DND-41 (cell line): ENCODE measurements at regions not wholly inside any gene's neighbourhood (a gene's known extent, or its start where the extent isn't known, plus 50 kb on each side); places are given as distances from the start of the nearest gene placed in this dataset.

ENCODE experiments used
- ATAC-seq: fragments of 200-7000 bp; cut with Tn5 transposase; 3 replicates; pipeline ENCODE4 v1.9.1; 2021; ENCODE audit warnings: low read depth; ENCODE audit not compliant: insufficient read depth
- DNase-seq: peaks from one replicate; pipeline ENCODE4 v3.0.0-alpha.2; 2020
- H2AFZ ChIP-seq: 2 replicates; pipeline ENCODE4 v1.6.0; 2012; ENCODE audit warnings: low read depth, low read length
- H3K27ac ChIP-seq: 2 replicates; pipeline ENCODE4 v1.5.1; 2012; ENCODE audit warnings: low read length, inconsistent platforms
- H3K27me3 ChIP-seq: fragments of 200-600 bp; sonication (generic); 2 replicates; pipeline ENCODE4 v1.6.0; 2012; ENCODE audit warnings: low read length, mild to moderate bottlenecking, inconsistent platforms; ENCODE audit not compliant: insufficient read depth, poor library complexity
- H3K36me3 ChIP-seq: 2 replicates; pipeline ENCODE4 v1.5.1; 2012; ENCODE audit warnings: low read length, inconsistent platforms; ENCODE audit not compliant: insufficient read depth
- H3K4me1 ChIP-seq: 2 replicates; pipeline ENCODE4 v1.5.1; 2012; ENCODE audit warnings: mild to moderate bottlenecking, low read length; ENCODE audit not compliant: insufficient read depth
- H3K4me2 ChIP-seq: 2 replicates; pipeline ENCODE4 v1.6.0; 2012; ENCODE audit warnings: mild to moderate bottlenecking, moderate library complexity, low read length, inconsistent platforms; ENCODE audit not compliant: insufficient read depth
- H3K4me3 ChIP-seq, 2 experiments: fragments of 200-600 bp in 1 of 2; shearing (Covaris generic) in 1 of 2; 2 replicates each; pipeline ENCODE4 v1.5.1; 2012 to 2016; ENCODE audit warnings: inconsistent platforms in 2 of 2, low read length in 2 of 2, mild to moderate bottlenecking in 2 of 2, low read depth in 1 of 2, moderate library complexity in 1 of 2
- H3K79me2 ChIP-seq: 2 replicates; pipeline ENCODE4 v1.6.0; 2012; ENCODE audit warnings: low read length, inconsistent platforms; ENCODE audit not compliant: insufficient read depth
- H3K9ac ChIP-seq: 2 replicates; pipeline ENCODE4 v1.6.0; 2012; ENCODE audit warnings: low read depth, mild to moderate bottlenecking, inconsistent platforms, low read length, moderate library complexity
- H3K9me3 ChIP-seq: 2 replicates; pipeline ENCODE4 v1.5.1; 2012; ENCODE audit warnings: low read length, moderate library complexity, mild to moderate bottlenecking, inconsistent platforms; ENCODE audit not compliant: insufficient read depth, severe bottlenecking
- H4K20me1 ChIP-seq: 2 replicates; pipeline ENCODE4 v1.6.0; 2012; ENCODE audit warnings: low read length; ENCODE audit not compliant: insufficient read depth
- EZH2 ChIP-seq: IDR thresholded peaks from 3 replicates; pipeline ENCODE4 v1.6.1; 2012; ENCODE audit warnings: borderline replicate concordance, low read depth, mild to moderate bottlenecking, moderate library complexity, low read length, inconsistent platforms; ENCODE audit not compliant: severe bottlenecking
- TF ChIP-seq, protein P1 (sequence below): IDR thresholded peaks from 2 replicates; pipeline ENCODE4 v1.5.1; 2012; ENCODE audit warnings: borderline replicate concordance, low read length, moderate library complexity, mild to moderate bottlenecking; ENCODE audit not compliant: poor library complexity, severe bottlenecking; ENCODE audit errors: extremely low read depth

DNA sequence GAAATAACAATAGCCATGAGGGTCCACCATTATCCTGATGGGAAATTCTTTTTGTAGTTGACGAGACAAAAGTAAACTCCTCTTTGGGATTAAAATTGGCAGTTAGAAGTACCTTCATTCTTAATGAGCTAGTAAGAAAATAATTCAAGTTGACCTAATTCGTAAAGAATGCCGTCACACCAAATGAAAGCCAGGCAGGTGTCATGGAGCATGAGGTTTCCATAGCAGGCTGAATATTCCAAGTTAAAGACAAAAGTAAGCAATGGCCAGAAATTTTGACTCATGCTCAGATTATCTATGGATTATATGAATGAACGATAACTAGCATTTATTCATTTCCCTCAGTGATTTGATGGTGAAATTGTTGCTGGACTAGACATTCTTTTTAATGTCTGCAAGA lies 192.2 kb upstream of the FAT1 start:
- Histone ChIP-seq H3K27me3 (no peaks in the 10 kb centered on the region), H3K36me3 (no peaks in the 10 kb centered on the region), H3K4me1 (no peaks in the 10 kb centered on the region), H3K79me2 (no peaks in the 10 kb centered on the region), H3K27ac (no peak overlapping the region), H2AFZ (no peak overlapping the region), H3K4me2 (no peak overlapping the region), H4K20me1 (no peaks in the 10 kb centered on the region), H3K9ac (no peak overlapping the region), H3K4me3 (no peak overlapping the region), H3K9me3 (no peaks in the 10 kb centered on the region)
- DNase-seq (no peak), ATAC-seq (no peak)
- TF ChIP-seq, protein P1, sequence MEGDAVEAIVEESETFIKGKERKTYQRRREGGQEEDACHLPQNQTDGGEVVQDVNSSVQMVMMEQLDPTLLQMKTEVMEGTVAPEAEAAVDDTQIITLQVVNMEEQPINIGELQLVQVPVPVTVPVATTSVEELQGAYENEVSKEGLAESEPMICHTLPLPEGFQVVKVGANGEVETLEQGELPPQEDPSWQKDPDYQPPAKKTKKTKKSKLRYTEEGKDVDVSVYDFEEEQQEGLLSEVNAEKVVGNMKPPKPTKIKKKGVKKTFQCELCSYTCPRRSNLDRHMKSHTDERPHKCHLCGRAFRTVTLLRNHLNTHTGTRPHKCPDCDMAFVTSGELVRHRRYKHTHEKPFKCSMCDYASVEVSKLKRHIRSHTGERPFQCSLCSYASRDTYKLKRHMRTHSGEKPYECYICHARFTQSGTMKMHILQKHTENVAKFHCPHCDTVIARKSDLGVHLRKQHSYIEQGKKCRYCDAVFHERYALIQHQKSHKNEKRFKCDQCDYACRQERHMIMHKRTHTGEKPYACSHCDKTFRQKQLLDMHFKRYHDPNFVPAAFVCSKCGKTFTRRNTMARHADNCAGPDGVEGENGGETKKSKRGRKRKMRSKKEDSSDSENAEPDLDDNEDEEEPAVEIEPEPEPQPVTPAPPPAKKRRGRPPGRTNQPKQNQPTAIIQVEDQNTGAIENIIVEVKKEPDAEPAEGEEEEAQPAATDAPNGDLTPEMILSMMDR = no peak
- TF ChIP-seq EZH2 = no peak

DNA sequence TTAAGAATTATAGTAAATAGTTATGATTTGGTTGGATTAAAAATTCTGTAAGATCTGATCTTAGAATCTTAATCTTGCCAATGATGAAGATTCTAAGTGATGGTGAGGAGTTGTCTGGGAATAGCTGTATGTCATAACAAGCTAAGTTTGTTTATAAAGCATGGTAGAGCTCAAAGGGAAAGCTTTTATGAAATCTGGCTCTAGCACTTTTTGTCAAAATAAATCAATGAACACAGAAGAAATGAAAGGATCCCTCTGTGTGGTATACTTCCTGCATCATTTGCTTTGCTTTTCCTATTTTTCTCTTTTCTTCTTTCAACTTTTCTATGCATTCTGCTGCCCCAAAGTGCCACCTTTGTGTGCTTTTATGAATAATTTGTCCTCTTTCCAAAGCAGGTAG lies 193.5 kb upstream of the FAT1 start:
- DNase-seq (no peak), ATAC-seq (no peak)
- Histone ChIP-seq H2AFZ (no peak overlapping the region), H3K79me2 (no peaks in the 10 kb centered on the region), H3K9me3 (no peaks in the 10 kb centered on the region), H3K4me3 (no peak overlapping the region), H4K20me1 (no peaks in the 10 kb centered on the region), H3K4me1 (no peaks in the 10 kb centered on the region), H3K27me3 (no peaks in the 10 kb centered on the region), H3K4me2 (no peak overlapping the region), H3K27ac (no peak overlapping the region), H3K36me3 (no peaks in the 10 kb centered on the region), H3K9ac (no peak overlapping the region)
- TF ChIP-seq, protein P1 = no peak
- TF ChIP-seq EZH2 = no peak

DNA sequence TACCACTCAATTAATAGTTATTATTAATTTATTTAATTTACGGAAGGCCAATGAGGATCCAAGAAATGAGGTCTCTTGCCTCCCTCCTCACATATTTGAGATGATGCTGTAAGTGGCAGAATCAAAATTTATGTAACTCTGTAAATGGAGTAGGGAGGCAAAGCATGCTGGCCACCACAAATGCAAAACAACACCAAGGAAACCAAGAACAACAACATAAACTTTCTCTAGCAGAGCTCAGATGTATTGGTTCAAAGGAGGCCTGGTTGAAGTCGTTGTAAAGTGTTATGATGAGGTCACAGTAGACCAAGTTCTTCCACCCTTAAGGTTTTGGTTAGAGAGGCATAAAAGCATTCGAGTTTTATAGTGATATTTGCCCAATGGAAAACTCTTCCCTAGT lies 194.8 kb upstream of the FAT1 start:
- TF ChIP-seq, protein P1 = no peak
- TF ChIP-seq EZH2 = no peak
- no peak for ATAC-seq
- no peak overlapping the region for H3K4me3 ChIP-seq
- no peak for DNase-seq
- no peaks in the 10 kb centered on the region for H3K9me3 ChIP-seq
- H4K20me1 ChIP-seq = no peaks in the 10 kb centered on the region
- H3K4me1 ChIP-seq = no peaks in the 10 kb centered on the region
- no peak overlapping the region for H3K4me2 ChIP-seq
- no peak overlapping the region for H2AFZ ChIP-seq
- H3K36me3 ChIP-seq = no peaks in the 10 kb centered on the region
- H3K79me2 ChIP-seq = no peaks in the 10 kb centered on the region
- no peaks in the 10 kb centered on the region for H3K27me3 ChIP-seq
- no peak overlapping the region for H3K9ac ChIP-seq
- H3K27ac ChIP-seq = no peak overlapping the region

DNA sequence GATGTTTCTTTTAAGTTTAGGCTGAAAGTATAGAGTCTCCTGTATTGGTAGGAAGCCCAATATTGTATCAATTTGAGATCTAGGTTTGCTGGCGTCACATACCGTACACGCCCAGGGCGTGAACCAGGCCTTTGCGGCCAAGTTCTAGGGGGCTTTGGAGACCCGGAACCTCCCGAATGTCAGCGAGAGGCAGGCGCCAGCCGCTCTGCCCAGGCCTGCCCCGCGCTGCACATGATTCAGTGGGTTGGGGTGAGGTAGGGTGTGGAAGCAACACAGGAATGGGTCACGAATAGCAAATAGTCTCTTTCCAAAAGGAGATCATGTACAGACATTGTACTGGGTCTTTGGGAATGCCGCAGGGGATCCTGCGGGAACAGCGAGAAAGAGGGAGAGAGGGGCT lies 195.7 kb upstream of the FAT1 start:
- no peak overlapping the region for H3K4me2 ChIP-seq
- H3K4me1 ChIP-seq = no peaks in the 10 kb centered on the region
- H3K79me2 ChIP-seq = no peaks in the 10 kb centered on the region
- H3K9me3 ChIP-seq = no peaks in the 10 kb centered on the region
- no peak for TF ChIP-seq EZH2
- ATAC-seq = no peak
- H3K27ac ChIP-seq = no peak overlapping the region
- no peak overlapping the region for H3K9ac ChIP-seq
- no peaks in the 10 kb centered on the region for H3K27me3 ChIP-seq
- H3K4me3 ChIP-seq = no peak overlapping the region
- H2AFZ ChIP-seq = no peak overlapping the region
- no peaks in the 10 kb centered on the region for H3K36me3 ChIP-seq
- DNase-seq = no peak
- no peaks in the 10 kb centered on the region for H4K20me1 ChIP-seq
